GM12878 (cell line): ENCODE measurements at regions not wholly inside any gene's neighbourhood (a gene's known extent, or its start where the extent isn't known, plus 50 kb on each side); places are given as distances from the start of the nearest gene placed in this dataset.

Experiments
- ATAC-seq: fragments of 200-7000 bp; cut with Tn5 transposase; 3 replicates; pipeline ENCODE4 v1.9.1; 2020; ENCODE audit warnings: mild to moderate bottlenecking, moderate library complexity
- BruUV-seq: library from RNA; stranded (reverse); fragments of 400-500 nt; replicated peaks from 2 replicates; lab custom pipeline; 2021; lab: Mats Ljungman, UMichigan
- CTCF ChIA-PET: fragments of 300-600 bp; sonication (Branson Sonifier 250); formaldehyde crosslinking; extraction: SDS; loops from one replicate; lab custom pipeline; 2021; ENCODE audit warnings: inconsistent platforms; lab: Yijun Ruan, JAX
- POLR2A ChIA-PET: fragments of 350-600 bp; formaldehyde crosslinking; extraction: SDS; loops from one replicate; lab custom pipeline; 2021; ENCODE audit warnings: inconsistent platforms; lab: Charles Lee
- RAD21 ChIA-PET: fragments of 300-600 bp; sonication (Branson Sonifier 250); formaldehyde crosslinking; loops from one replicate; lab custom pipeline; 2023; ENCODE audit warnings: antibody characterized with exemption; ENCODE audit not compliant: unreplicated experiment; lab: Charles Lee
- SMC1A ChIA-PET: fragments of 300-600 bp; sonication (Branson Sonifier 250); formaldehyde crosslinking; loops from one replicate; lab custom pipeline; 2023; ENCODE audit not compliant: unreplicated experiment, uncharacterized antibody; lab: Charles Lee
- DNase-seq: peaks from one replicate; pipeline ENCODE4 v3.0.0-alpha.2; 2011; ENCODE audit warnings: low read depth, low spot score
- FAIRE-seq: peaks from 3 replicates; lab custom pipeline; 2011; peaks lifted over from hg19 to GRCh38; lab: Jason Lieb, UNC
- H2AFZ ChIP-seq: 2 replicates; pipeline ENCODE4 v1.6.0; 2011; ENCODE audit warnings: low read depth, low read length, control low read depth; ENCODE audit not compliant: control insufficient read depth
- H3K27ac ChIP-seq: 2 replicates; pipeline ENCODE4 v1.5.1; 2011; ENCODE audit warnings: control low read depth; ENCODE audit not compliant: control insufficient read depth, insufficient read depth
- H3K27me3 ChIP-seq, 2 experiments: replicated peaks in 1 of 2; 2 replicates each; pipeline versions ENCODE4 v1.6.0 to v1.6.1; 2011; ENCODE audit warnings: low read length in 1 of 2; ENCODE audit not compliant: control insufficient read depth in 2 of 2, insufficient read depth in 2 of 2
- H3K36me3 ChIP-seq, 2 experiments: 2 replicates each; pipeline ENCODE4 v1.5.1; 2011; ENCODE audit warnings: low read length in 1 of 2; ENCODE audit not compliant: control insufficient read depth in 2 of 2, insufficient read depth in 2 of 2
- H3K4me1 ChIP-seq: 2 replicates; pipeline ENCODE4 v1.6.1; 2011; ENCODE audit warnings: mild to moderate bottlenecking, low read length, moderate library complexity, mixed read lengths; ENCODE audit not compliant: control insufficient read depth, insufficient read depth
- H3K4me2 ChIP-seq: 2 replicates; pipeline ENCODE4 v1.6.0; 2011; ENCODE audit warnings: control low read depth; ENCODE audit not compliant: control insufficient read depth, insufficient read depth
- H3K4me3 ChIP-seq: fragments of 200-600 bp; sonication (generic); 2 replicates; pipeline ENCODE4 v1.5.1; 2016
- H3K79me2 ChIP-seq: 2 replicates; pipeline ENCODE4 v1.6.0; 2011; ENCODE audit warnings: low read length; ENCODE audit not compliant: control insufficient read depth, insufficient read depth
- H3K9ac ChIP-seq: 2 replicates; pipeline ENCODE4 v1.8.0; 2011; ENCODE audit warnings: low read length, control low read depth, mixed read lengths; ENCODE audit not compliant: control insufficient read depth, insufficient read depth
- H3K9me3 ChIP-seq: replicated peaks from 3 replicates; pipeline ENCODE4 v1.5.1; 2011; ENCODE audit warnings: mild to moderate bottlenecking, low read length; ENCODE audit not compliant: control insufficient read depth, insufficient read depth
- H4K20me1 ChIP-seq: 2 replicates; pipeline ENCODE4 v1.6.0; 2011; ENCODE audit not compliant: control insufficient read depth, insufficient read depth
- BACH1 ChIP-seq: fragments of 450-650 bp; IDR thresholded peaks from 2 replicates; pipeline ENCODE4 v1.6.1; 2017; ENCODE audit warnings: mild to moderate bottlenecking, borderline replicate concordance
- BCL11A ChIP-seq: IDR thresholded peaks from 2 replicates; pipeline ENCODE4 v1.6.1; 2011; ENCODE audit warnings: low read depth, low read length
- BHLHE40 ChIP-seq, 2 experiments: fragments of 450-650 bp in 1 of 2; IDR thresholded peaks; 2 replicates each; pipeline ENCODE4 v1.6.1; 2011 to 2017; ENCODE audit warnings: low read depth in 2 of 2, borderline replicate concordance in 1 of 2, improper control_type of control experiment in 1 of 2, low read length in 1 of 2, mild to moderate bottlenecking in 1 of 2
- KLF5 ChIP-seq: fragments of 450-650 bp; IDR thresholded peaks from 2 replicates; pipeline ENCODE4 v1.6.1; 2014; ENCODE audit warnings: mild to moderate bottlenecking; ENCODE audit not compliant: partially characterized antibody
- SREBF1 ChIP-seq: IDR thresholded peaks from 2 replicates; pipeline ENCODE4 v1.6.1; 2012; ENCODE audit warnings: mild to moderate bottlenecking, low read length
- STAT1 ChIP-seq: fragments of 450-650 bp; conservative IDR thresholded peaks from 2 replicates; pipeline ENCODE4 v1.6.1; 2014; ENCODE audit warnings: antibody characterized with exemption, mild to moderate bottlenecking
- WGBS: methylation state at CpG from one replicate; pipeline ENCODE4 v1.1.6; 2016; ENCODE audit warnings: low lambda C conversion rate; ENCODE audit not compliant: insufficient replicate concordance, insufficient coverage; ENCODE audit errors: missing lambda C conversion rate; 5-methylcytosine and 5-hydroxymethylcytosine counted together
- in situ Hi-C: fragments of 300-500 bp; cut with MboI; formaldehyde crosslinking; loops from 9 replicates; pipeline ENCODE4 v1.14.3; 2018; ENCODE audit warnings: mixed read lengths
- intact Hi-C: fragments of 100-400 bp; cut with micrococcal nuclease; formaldehyde crosslinking; loops from one replicate; pipeline ENCODE4 v1.14.2; 2022; ENCODE audit not compliant: unreplicated experiment

DNA sequence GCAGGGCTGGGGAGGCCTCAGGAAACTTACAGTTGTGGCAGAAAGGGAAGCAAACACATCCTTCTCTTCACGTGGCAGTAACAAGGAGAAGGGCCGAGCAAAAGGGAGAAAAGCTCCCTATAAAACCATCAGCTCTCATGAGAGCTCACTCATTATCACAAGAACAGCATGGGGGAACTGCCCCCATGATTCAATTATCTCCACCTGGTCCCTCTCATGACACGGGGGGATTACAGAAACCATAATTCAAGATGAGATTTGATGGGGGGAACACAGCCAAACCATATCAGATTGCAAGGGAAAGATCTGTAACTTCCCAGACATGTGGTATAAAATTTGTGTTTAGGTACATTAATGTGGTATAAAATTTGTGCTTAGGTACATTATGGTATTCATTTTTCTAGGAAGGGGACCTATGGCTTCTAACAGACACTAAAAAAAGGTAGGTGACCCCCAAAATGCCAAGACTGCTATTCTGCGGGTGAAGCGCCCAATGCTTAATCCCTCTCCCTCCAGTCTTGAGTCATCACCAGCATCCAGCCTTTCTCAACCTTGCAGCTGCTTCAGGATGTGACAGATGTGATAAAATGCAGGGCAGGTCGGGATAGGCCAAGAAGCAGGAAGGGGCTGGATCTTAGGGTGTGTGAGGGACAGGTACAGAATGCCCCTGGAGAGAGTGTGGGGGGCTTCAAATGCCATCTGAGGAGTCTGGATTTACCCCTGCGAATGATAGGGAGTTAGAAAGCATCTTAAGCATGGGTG is 57.7 kb upstream of the AMPD3 start:
- SMC1A ChIA-PET: no interaction called here
- no peaks in the 10 kb centered on the region for H3K36me3 ChIP-seq
- H3K4me2 ChIP-seq: no peak overlapping the region
- no TSS peak for BruUV-seq
- POLR2A ChIA-PET: no interaction called here
- DNase-seq (no peak), ATAC-seq (no peak), FAIRE-seq (no peak)
- no peaks in the 10 kb centered on the region for H3K79me2 ChIP-seq
- no peak overlapping the region for H3K27ac ChIP-seq
- in situ Hi-C loops (no loop called here), intact Hi-C loops (no loop called here)
- CTCF ChIA-PET: interaction anchor here (1.1 kb wide), 1 partner anchor 8 kb away, joined by 8 read pairs; no protein-coding TSS in a partner anchor
- H3K9ac ChIP-seq: no peak overlapping the region
- RAD21 ChIA-PET: no interaction called here
- peaks cover 0 to 5% of the 10 kb centered on the region in 2 experiments; a peak in 2 of 4 replicates for H3K27me3 ChIP-seq
- no peaks in the 10 kb centered on the region for H3K9me3 ChIP-seq
- no peak overlapping the region for H2AFZ ChIP-seq
- WGBS: 32% methylated on average over 7 of the region's 7 CpGs
- H4K20me1 ChIP-seq: no peaks in the 10 kb centered on the region
- H3K4me3 ChIP-seq: no peak overlapping the region
- TF ChIP-seq STAT1 (no peak), BACH1 (no peak), BCL11A (no peak)
- no peaks in the 10 kb centered on the region for H3K4me1 ChIP-seq

GRCh38 chr11:10398525-10398924 is 56.5 kb upstream of the AMPD3 start:
- in situ Hi-C loops: no loop called here
- TF ChIP-seq BHLHE40 (IDR thresholded peaks at IDR 0.05; ENCODE audit: borderline replicate concordance in 1 of 2, low read depth in 2 of 2, low read length in 1 of 2): peak in 1 of 2 experiments; percentile 12; a peak in 1 of 4 replicates
- TF ChIP-seq KLF5: no peak
- TF ChIP-seq SREBF1: no peak
- DNase-seq (no peak), FAIRE-seq (no peak), ATAC-seq (no peak)
- Histone ChIP-seq H3K9me3 (no peaks in the 10 kb centered on the region), H2AFZ (no peak overlapping the region), H3K36me3 (no peaks in the 10 kb centered on the region), H3K4me2 (no peak overlapping the region), H3K4me3 (no peak overlapping the region), H3K9ac (no peak overlapping the region), H3K27ac (no peak overlapping the region), H3K27me3 (no peaks in the 10 kb centered on the region), H3K79me2 (no peaks in the 10 kb centered on the region), H3K4me1 (no peaks in the 10 kb centered on the region), H4K20me1 (no peaks in the 10 kb centered on the region)
- intact Hi-C loops: no loop called here
- CTCF ChIA-PET: no interaction called here
- BruUV-seq: no TSS peak
- POLR2A ChIA-PET: no interaction called here
- RAD21 ChIA-PET: no interaction called here
- WGBS: 0% methylated on average over 4 of the region's 4 CpGs
- SMC1A ChIA-PET: no interaction called here
